Forelimb muscle (tissue), 1 donor: ENCODE measurements at regions not wholly inside any gene's neighbourhood (a gene's known extent, or its start where the extent isn't known, plus 50 kb on each side); places are given as distances from the start of the nearest gene placed in this dataset.

Experiments
- DNase-seq: peaks from one replicate; pipeline ENCODE4 v3.0.0-alpha.2; 2013; ENCODE audit warnings: low read depth

DNA sequence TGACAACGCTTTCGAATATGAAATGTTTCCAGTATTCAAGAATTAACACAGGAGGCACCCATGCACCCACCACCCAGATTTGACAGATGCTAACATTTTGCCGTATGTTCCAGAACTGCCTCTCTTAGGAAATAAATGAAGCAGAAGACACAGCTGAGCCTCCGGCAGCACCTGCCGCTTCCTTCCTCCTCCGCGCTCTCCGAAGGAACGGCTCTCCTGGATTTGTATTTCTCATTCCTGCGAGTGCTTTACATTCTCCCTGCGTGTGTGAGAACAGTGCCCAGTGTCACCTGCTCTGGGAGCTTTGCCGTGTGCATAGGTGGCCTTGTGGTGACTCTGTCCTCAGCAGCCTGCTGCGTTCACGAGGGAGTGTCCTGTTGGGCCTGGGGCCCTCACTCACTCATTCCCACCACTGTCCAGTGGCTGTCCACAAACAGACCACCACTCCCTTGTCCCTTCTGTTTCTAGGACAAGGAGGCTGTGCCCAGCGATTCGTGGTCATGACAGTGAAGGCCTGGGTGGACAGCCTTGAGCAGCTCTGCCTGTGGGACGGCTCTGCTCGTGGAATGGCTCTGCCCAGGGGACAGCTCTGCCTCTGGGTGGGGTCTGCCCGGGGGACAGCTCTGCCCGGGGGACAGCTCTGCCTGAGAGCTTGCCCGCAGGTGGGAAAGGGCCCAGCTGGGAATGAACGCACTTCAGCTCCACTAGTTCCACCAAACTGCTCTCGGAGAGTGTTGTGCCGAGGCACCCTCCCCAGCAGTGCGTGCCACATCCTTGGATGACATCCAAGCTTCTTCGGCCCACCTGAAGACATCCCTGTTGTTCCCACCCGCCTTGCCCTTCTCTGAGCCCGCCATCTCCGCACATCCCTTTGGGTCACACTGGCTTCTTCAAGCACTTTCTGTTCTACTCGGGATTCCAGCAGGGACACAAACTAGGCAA is 170.5 kb upstream of the PPP1R26 start:
- no peak for DNase-seq

DNA sequence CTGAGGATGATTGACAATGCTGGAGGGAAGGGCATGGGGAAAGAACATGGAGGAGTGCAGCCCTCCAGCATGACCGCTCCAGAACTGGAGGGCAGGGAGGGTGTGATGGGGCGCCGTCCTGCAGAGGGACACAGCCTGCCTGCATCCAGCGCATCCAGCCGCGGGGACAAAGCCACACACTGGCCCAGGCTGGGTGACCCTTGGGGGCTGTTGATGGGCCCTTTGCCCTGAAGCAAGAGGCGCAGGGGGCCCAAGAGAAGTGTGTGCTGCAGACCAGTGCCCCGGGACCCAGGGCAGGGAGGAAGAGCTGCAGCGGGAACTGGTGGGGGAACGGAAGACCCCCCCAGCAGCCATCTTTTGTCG is 169.8 kb upstream of the PPP1R26 start:
- no peak for DNase-seq

DNA sequence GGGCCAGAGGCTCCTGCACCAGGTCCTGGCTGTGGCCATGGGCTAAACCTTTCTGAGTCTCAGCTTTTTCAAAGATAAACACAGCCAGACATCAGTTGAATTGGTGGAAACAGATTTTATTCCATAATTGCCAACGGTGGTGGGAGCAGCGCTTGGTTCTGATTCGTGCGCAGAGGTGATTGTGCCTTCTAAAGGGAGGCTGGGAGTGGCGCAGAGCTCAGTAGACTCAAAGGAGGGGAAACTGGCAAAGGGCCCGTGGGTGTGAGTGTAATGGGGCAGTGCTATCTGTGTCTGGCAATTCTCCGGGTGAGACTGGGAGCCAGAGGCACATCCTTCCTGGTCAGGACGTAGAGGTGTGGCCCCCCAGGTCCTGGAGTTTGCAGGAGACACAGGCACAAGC is 169.4 kb upstream of the PPP1R26 start:
- DNase-seq = no peak

DNA sequence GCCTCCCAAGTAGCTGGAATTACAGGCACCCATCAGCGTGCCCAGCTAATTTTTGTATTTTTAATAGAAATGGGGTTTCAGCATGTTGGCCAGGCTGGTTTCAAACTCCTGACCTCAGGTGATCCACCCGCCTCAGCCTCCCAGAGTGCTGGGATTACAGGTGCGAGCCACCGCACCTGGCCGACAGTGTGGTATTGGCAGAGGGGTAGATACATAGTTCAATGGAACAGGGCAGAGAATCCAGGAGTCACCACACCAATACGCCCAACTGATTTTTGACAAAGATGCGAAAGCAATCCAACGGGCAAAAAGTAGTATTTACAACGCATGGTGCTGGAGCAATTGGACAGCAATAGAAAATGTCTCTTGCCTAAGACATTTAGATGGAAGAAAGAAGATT is 164.0 kb upstream of the PPP1R26 start:
- DNase-seq = no peak

DNA sequence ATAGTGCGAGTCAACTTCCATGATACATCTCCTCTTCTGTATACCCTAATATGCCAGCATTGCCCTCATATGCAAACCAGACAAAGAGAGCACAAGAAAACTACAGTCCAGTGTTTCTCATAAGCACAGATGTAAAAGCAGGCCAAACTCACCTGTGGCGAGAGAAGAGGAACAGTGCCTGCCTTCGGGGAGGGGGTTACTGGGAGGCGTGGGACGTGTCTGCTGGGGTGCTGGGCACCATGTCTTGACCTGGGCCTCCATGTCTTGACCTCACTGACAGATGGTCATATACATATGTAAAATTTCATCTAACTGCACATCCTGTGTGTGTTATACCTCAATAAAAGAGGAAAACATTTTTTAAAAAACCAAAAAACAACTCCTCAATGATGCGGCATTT is 159.3 kb upstream of the PPP1R26 start:
- DNase-seq = no peak

GRCh38 chr9:135320943-135321342 is 158.6 kb upstream of the PPP1R26 start:
- no peak for DNase-seq

DNA sequence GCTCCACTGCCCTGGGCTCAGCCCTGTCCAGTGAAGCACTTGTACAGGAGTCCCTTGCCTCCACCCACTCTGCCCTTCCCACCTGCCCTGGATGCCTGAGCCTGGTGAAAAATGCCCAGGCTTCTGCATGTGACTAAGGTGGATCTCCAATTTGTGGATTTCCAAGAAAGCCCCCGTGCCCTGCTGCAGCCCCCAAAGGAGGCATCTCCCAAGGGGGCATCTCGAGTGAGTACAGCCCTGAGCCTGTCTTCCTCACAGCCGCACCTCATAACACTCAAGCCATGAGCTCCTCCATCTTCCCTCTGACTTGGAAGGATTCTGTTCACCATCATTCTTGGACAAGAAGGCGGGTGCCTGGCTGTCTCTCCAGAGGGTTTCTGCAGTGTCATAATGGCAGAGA is 158.0 kb upstream of the PPP1R26 start:
- DNase-seq = no peak

- DNase-seq = no peak
Measured at GRCh38 chr9:135324329-135324728, 155.3 kb upstream of the PPP1R26 start.

DNA sequence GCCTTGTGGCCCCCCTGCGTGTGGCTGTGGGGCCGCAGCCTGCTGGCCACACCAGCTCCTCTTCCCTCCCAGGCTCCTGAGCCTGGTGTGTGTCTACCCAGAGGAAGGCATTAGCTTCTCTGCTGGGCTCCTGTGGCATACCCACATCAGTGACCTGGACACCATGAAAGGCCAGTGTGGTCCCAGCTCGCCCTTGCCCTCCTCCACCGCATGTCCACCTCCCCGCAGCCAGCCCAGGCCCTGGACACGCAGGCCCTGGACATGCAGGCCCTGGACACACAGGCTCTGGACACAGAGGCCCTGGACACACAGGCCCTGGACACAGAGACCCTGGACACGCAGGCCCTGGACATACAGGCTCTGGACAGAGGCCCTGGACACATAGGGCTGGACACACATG is 153.4 kb upstream of the PPP1R26 start:
- DNase-seq = no peak

DNA sequence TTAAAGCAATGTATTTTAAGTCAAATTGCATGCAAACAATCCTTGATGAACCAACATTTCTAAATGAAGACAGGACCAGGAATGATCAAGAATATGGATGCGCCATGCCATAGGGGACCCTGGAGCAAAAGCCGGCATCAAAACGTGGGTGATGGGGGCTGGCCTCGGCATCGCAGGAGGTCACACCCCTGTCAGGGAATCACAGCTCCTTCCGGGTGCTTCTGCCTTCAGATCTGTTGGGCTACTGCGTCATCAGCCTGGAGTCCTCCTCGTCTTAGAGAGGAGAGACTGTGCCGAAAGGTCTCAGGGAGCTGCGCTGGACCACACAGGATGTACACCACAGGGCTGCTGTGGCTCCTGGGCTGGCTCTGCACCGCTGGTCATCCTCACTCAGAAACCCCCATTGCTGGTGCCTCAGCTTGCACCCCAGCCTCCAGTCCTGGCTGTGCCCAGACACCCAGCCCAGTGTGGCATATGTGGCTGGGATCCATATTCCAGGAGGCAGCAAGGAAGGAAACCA is 152.9 kb upstream of the PPP1R26 start:
- DNase-seq = no peak

GRCh38 chr9:135328485-135329417 is 150.8 kb upstream of the PPP1R26 start:
- DNase-seq = no peak

DNA sequence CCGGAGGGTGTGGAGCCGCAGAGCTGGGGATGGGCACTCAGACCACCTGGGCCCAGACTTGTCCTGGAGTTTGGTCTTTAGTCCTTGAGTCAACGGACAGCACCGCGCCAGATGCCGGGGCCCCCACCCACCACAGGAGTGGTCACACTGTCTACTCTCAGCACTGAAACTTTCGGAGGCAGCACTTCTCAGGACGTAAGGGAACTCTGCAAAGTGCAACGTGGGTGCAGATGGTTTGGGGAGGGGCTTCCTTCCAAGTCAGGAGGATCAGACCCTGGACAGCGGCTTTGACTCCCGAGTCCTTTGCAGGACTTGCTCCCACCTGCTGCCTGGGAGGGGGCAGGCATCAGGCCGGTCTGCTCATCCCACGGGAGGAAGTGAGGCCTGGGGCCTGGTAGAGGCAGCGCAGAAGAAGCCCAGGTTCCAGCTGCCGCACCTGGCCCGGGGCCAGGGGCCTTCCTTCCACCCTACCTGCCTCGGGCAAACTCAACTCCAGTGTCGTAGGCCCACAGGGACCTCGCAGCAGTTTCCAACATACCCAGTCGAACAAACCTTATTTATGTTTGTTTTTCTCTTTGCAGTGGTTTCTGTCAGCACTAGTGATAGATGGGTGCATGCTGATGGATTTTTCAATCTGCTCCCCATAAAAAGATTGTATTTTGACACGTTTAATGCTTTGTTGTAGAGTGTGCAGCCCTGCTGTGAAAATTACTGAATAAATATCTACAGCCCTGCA is 149.8 kb upstream of the PPP1R26 start:
- no peak for DNase-seq

- DNase-seq = no peak
Measured at GRCh38 chr9:135330307-135330631, 149.3 kb upstream of the PPP1R26 start.

DNA sequence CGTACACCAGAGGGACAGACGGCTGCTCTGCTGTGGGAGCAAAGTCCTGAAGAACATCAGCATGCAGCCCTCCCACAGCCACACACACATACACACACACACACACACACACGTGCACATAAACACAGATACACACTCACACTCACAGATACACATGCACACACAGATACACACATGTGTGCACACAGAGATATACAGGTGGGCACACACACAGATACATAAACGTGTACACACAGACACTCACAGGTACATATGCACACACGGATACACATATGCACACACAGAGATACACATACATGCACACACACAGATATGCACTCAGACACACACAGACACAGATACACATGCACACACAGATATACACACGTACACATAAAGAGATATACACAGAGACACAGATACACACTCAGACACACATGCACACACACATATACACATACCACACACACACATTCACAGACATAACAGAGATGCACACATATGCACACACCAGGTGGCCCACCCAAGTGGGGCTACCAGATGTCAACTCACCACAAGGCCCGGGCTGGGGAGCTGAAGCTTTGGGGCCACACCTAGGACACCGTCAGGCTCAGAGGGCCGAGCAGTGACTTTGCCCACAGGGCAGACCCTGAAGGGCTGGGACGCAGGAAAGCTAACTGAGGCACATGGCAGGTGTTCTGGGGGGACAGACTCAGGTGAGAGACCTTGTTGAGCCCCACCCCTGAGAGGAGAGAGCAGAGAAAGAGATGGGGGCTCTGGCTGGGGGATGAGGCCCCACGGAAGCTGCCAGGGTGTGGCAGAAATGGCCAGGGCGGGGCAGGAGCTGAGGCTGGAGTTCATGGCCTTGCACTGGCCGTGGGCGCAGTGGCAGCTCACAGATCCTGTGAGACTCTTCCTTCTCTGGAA is 148.6 kb upstream of the PPP1R26 start:
- no peak for DNase-seq

DNA sequence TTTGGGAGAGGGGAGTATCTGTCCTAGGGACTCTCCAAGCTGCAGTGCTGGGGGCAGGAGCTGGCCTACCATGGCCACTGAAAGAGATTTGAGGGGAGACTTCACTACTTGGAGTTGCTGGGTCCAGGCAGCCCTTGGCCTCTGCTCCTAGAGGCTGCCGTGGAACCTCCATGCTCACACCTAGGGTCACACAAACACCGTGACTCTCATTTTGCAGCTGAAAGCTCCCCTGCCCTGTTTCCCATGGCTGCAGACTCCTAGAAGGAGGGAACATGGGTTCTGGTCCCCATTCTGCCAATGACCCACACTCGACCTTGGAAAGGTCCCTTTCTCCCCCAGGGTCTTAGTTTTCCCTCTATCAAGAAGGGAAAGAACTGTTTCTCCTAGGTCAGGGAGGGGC is 147.1 kb upstream of the PPP1R26 start:
- DNase-seq = no peak

GRCh38 chr9:135332979-135333748 is 146.4 kb upstream of the PPP1R26 start:
- DNase-seq = no peak

DNA sequence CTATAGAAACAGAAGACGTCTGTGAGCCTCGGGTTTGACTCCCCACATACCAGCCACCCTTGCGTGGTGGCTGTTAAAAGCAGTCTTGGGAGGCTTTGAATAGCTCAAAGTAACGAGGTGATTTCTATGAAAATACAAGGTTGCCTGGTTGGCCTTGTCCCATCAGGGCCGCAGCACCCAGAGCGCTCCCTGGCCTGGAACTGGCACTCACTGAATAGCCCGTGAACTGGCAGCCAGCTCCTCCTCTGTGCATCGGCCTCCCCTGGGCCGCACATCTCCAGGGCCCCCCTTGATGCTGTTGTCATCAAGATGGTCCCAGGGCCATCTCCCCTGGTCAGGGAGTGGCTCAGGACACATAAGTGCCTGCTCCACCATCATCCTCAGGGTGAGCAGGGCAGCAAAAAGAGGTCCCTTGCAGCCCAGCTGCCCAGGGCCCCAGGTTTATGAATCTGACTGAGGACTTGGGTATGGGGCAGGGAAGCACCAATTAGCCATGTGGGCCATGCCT is 144.6 kb upstream of the PPP1R26 start:
- no peak for DNase-seq

GRCh38 chr9:135335691-135336181 is 143.8 kb upstream of the PPP1R26 start:
- no peak for DNase-seq

- no peak for DNase-seq
Measured at GRCh38 chr9:135336722-135337527, 142.7 kb upstream of the PPP1R26 start.
